Iris pigment epithelial cell (primary cell): ENCODE measurements at regions not wholly inside any gene's neighbourhood (a gene's known extent, or its start where the extent isn't known, plus 50 kb on each side); places are given as distances from the start of the nearest gene placed in this dataset.
A peak's percentile ranks its signal among the peaks of the same experiment; 100 is the strongest.
"Not testable (repeated sequence)": the region's sequence is repeated elsewhere in the genome, so short reads cannot be mapped to it uniquely, and the experiment has no call there.

Source experiments
- DNase-seq: peaks from one replicate; pipeline ENCODE4 v3.0.0-alpha.2; 2011; ENCODE audit warnings: low read depth

- DNase-seq: peak; percentile 68
Observed at GRCh38 chr4:110361921-110362320, 114.0 kb upstream of the ENPEP start.

- DNase-seq: no peak
Observed at GRCh38 chr4:110359076-110359475, 116.9 kb upstream of the ENPEP start.

DNA sequence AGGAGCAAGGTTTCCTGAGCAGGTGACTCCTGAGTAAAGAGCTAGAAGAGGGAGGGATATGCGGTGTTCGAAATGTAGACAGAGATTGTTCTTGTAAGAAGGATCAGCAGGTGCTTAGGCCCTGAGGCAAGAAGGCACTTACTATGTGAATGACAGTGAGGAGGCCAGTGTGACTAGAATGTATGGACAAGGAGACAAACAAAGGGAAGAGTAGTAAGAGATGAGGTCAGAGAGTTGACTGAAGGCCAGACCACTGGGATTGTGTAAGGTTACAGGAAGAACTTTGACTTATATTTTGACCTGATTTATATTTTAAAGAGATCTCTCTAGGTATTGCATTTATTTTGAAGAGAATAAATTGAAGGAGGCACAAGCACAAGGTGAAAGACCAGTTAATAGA is 118.4 kb upstream of the ENPEP start:
- no peak for DNase-seq

GRCh38 chr4:110354460-110354859 is 121.5 kb upstream of the ENPEP start:
- no peak for DNase-seq

GRCh38 chr4:110352670-110353442 is 123.1 kb upstream of the ENPEP start:
- DNase-seq: no peak

DNA sequence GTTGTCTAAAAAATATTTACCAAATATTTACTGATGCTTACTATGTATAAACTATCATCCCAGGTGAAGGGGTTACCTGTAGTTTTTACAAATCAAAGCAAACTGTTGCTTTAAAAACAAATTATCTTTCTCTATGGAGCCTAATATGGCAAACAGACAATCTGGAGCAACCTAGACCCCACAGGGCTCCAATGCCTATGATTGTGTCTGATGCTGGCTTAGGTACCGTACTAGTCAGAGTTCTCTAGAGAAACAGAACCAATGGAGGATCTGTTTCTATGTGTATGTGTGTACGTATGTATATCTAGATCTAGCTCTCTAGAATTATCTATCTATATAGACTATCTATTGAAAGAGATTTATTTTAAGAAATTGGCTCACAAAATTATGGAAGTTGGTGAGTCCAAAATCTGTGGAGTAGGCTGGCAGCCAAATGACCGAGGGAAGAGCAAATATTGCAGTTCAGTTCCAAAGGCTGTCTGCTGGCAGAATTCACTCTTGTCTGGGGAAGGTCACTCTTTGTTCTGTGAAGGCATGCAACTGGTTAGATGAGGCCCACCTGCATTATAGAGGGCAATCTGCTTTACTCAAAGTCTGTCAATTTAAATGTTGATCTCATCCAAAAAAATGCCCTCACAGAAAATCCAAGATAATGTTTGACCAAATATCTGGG is 127.1 kb upstream of the ENPEP start:
- DNase-seq: no peak

DNA sequence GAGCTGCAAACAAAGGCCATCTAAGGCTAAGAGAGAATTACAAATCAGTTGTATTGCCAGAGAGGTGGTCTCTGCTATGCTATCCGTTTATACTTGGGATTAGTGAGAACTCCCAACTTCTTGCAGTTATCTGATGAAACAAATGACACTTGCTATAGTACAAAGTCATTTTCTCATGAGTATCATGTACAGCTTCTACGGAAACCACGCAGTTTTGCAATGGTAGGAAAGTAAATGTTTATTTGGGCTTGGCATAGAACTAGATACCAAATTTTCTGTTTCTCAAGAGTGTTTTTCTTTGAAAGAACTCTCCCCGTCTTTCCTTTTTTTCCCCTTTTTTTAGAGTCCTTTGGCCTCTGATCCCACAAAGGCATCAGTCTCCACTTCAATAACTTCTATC is 128.2 kb upstream of the ENPEP start:
- no peak for DNase-seq

DNA sequence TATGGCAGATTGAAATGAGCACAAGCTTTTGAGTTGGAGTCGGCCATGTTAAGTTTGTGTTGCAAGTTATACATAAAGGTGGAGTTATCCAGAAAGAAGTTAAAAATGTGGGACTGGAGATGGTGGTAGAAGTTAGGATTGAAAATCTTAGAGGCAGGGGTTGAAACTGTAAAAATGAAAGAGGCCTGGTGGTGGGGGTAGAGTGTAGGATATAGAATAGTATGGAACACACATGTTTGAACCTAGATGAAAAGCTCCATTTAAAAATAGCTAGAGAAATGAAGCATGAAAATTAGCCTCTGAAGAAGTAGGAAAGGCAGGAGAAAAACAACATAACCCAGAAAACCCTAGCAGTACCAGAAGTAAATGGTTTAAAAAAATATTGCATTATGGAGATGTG is 131.8 kb upstream of the ENPEP start:
- DNase-seq: peak; percentile 4

- DNase-seq: no peak
Observed at GRCh38 chr4:110343534-110343933, 132.4 kb upstream of the ENPEP start.

- DNase-seq: not testable (repeated sequence)
Observed at GRCh38 chr4:110341118-110341517, 134.8 kb upstream of the ENPEP start.

- no peak for DNase-seq
Observed at GRCh38 chr4:110335399-110335798, 137.0 kb upstream of the ELOVL6 start.

DNA sequence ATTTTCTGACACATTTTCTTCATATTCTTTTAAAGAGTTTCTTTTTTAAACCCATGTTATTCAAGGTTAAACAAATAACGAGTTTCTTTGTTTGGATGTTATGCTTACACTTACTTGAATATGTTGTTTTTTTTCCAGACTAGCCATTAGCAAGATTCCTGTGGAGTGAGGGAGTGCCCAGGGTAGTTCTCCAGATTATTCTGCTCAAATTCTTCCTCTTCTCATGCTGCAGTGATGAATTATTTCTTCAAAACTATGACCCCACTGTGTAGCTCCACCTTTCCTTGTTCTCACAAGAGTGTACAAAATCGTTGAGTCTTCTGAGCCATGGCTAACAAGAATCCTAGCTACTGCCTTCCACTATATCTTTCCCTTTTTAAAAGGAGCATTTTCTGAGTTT is 134.1 kb upstream of the ELOVL6 start:
- no peak for DNase-seq

- DNase-seq: peak; percentile 9
Observed at GRCh38 chr4:110326426-110326825, 128.0 kb upstream of the ELOVL6 start.

DNA sequence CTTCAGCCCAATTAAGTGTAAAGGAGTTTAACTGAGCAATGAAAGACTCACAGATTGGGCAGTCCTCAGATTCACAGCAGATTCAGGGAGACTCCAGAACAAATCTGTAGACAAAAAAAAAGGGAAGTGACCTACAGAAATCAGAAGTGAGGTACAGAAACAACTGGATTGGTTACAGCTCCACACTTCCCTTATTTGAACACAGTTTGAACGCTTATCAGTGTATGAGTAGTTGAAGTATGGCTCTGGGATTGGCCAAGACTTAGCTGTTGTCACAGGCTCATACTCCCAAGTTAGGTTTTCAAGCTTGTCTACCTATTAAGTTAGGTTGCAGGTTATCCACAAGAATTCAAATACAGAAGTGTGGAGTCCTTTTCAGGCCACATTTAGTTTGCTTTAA is 112.4 kb upstream of the ELOVL6 start:
- no peak for DNase-seq

GRCh38 chr4:110309675-110310074 is 111.3 kb upstream of the ELOVL6 start:
- DNase-seq: peak; percentile 24

GRCh38 chr4:110306303-110306702 is 107.9 kb upstream of the ELOVL6 start:
- no peak for DNase-seq

DNA sequence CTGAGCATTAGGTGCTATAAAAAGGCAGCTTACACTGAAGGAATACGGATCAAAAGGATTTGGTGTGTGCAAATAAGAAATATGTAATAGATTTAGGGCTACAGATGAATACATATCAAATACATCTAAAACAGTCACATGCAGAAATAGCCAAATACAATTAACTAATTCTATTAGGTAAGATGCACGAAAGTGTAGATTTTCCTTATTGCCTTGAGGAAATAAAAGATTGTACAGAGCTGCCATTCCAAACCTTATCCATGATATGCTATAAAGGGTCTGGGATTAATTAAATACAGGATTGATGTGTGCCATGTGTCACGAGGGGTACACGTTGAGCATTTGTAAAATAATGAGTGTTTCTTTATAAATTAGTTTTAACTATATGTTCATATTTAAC is 107.0 kb upstream of the ELOVL6 start:
- no peak for DNase-seq

DNA sequence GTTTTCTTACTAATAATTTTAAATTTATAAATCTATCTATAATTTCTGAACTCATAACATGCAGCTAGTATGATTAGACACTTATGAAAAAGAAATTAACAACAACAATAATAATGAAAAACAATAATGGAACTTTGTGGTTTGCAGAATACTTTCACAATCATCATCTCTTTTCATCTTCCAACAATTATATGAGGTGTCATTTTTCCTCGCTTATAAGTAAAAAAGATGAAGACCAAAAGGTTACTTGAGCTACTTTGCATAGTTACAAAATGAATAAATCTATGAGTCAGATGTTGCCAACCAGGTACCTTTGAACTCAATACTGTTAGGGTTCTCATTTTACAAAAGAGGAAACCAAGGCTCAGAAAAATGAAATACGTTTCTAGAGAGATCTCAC is 98.5 kb upstream of the ELOVL6 start:
- no peak for DNase-seq

DNA sequence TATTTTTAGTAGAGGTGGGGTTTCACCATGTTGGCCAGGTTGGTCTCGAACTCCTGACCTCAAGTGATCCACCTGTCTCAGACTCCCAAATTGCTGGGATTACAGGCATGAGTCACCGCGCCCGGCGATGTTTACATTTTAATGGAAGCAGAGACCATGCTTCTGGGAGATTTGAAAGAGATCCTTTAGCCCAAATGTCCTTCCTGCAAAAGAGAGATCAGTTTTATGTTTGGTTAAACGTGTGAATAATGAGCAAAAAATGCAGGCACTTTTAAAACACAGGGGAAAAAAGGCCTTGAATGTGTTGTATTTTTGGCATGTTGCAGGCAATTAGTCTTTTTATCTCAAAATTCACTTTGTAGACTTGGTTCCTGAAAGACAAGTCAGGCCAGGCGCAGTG is 95.8 kb upstream of the ELOVL6 start:
- DNase-seq: peak; percentile 27

DNA sequence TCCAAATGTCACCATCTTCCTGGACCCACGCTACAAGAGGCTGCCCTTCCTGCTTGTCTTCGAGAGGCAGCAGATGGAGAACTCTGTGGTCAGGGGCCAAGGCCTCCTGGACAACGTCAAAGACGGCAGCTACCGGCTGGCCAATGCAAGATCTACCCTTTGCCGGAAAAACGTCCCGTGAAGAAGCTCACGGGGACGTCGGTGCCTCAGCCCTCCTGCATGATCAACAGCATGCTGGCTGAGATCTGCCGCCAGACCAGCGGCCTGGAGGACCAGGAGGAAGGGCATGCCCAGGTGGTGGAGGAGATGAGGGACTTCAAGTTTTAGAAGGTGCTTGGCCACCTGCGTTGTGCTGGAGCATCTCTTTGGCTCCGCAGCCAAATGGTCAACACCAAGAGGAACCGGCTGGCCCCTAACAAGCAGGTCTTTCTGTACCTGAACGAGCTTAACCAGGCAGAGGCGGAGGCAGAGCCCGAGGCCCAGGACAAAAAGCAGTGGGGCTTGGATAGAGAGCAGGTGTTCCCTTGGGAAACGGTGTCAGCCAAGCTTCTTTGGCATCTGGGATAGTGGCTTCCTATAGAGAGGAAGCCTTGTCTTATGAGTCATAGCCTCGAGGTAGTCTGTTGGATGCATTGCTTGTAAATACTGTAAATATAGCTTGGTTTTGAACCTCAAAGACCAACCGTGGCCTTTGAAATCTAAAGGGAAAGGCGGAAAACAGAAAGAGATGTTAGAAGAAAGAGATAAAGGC is 94.8 kb upstream of the ELOVL6 start:
- no peak for DNase-seq

- no peak for DNase-seq
Observed at GRCh38 chr4:110290511-110290910, 92.1 kb upstream of the ELOVL6 start.

DNA sequence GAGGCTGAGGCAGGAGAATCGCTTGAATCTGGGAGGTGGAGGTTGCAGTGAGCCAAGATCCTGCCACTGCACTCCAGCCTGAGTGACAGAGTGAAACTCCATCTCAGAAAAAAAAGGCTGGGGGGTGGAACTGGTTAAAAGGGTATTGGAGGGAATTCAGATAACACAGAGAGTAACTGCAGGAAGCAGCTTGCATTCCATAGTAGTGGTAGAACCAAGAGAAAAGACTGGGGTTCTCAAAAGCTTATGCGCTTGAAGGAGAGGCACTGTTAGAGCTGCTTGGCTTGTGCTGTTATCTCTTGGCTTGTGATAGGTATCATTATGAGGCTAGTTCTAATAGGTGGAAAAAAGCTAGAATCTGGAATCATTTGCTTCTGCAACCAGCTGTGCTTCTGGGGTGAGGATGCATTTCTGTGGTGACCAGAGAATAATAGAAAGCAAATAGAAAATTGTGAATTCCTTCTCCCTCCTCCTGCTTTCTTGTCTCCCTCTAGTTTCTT is 91.2 kb upstream of the ELOVL6 start:
- no peak for DNase-seq

- peak; percentile 91 for DNase-seq
Observed at GRCh38 chr4:110287130-110287529, 88.7 kb upstream of the ELOVL6 start.
